HCEC 1CT (cell line): ENCODE measurements at regions not wholly inside any gene's neighbourhood (a gene's known extent, or its start where the extent isn't known, plus 50 kb on each side); places are given as distances from the start of the nearest gene placed in this dataset.
"Not testable (repeated sequence)": the region's sequence is repeated elsewhere in the genome, so short reads cannot be mapped to it uniquely, and the experiment has no call there.

Source experiments
- DNase-seq: peaks from one replicate; pipeline ENCODE4 v3.0.0-alpha.2; 2017

GRCh38 chr2:144671695-144672455 is 152.0 kb upstream of the ZEB2 start:
- DNase-seq: no peak

- no peak for DNase-seq
Observed at GRCh38 chr2:144670738-144671137, 150.8 kb upstream of the ZEB2 start.

GRCh38 chr2:144670080-144670479 is 150.2 kb upstream of the ZEB2 start:
- DNase-seq: no peak

GRCh38 chr2:144669196-144669987 is 149.5 kb upstream of the ZEB2 start:
- DNase-seq: no peak

GRCh38 chr2:144668493-144669110 is 148.7 kb upstream of the ZEB2 start:
- DNase-seq: no peak

- peak; percentile 48 for DNase-seq
Observed at GRCh38 chr2:144666032-144666431, 146.1 kb upstream of the ZEB2 start.

- DNase-seq: no peak
Observed at GRCh38 chr2:144663207-144663606, 143.3 kb upstream of the ZEB2 start.

GRCh38 chr2:144660518-144661316 is 140.8 kb upstream of the ZEB2 start:
- DNase-seq: peak; percentile 54

GRCh38 chr2:144659731-144660275 is 139.9 kb upstream of the ZEB2 start:
- peak; percentile 100 for DNase-seq

- DNase-seq: no peak
Observed at GRCh38 chr2:144654523-144654922, 134.6 kb upstream of the ZEB2 start.

GRCh38 chr2:144650907-144651306 is 131.0 kb upstream of the ZEB2 start:
- DNase-seq: no peak

- DNase-seq: no peak
Observed at GRCh38 chr2:144648837-144649465, 129.0 kb upstream of the ZEB2 start.

GRCh38 chr2:144645083-144645778 is 125.3 kb upstream of the ZEB2 start:
- DNase-seq: peak; percentile 24

- no peak for DNase-seq
Observed at GRCh38 chr2:144644549-144644948, 124.6 kb upstream of the ZEB2 start.

GRCh38 chr2:144643537-144644336 is 123.8 kb upstream of the ZEB2 start:
- no peak for DNase-seq

GRCh38 chr2:144642856-144643255 is 122.9 kb upstream of the ZEB2 start:
- DNase-seq: no peak

- DNase-seq: no peak
Observed at GRCh38 chr2:144642131-144642530, 122.2 kb upstream of the ZEB2 start.

GRCh38 chr2:144638250-144638649 is 118.3 kb upstream of the ZEB2 start:
- DNase-seq: not testable (repeated sequence)

- DNase-seq: not testable (repeated sequence)
Observed at GRCh38 chr2:144636860-144637259, 116.9 kb upstream of the ZEB2 start.

- DNase-seq: no peak
Observed at GRCh38 chr2:144632809-144633208, 112.9 kb upstream of the ZEB2 start.

- DNase-seq: no peak
Observed at GRCh38 chr2:144631636-144632035, 111.7 kb upstream of the ZEB2 start.
